ENCODE measurements at regions not wholly inside any gene's neighbourhood (a gene's known extent, or its start where the extent isn't known, plus 50 kb on each side); places are given as distances from the start of the nearest gene placed in this dataset.
A peak's percentile ranks its signal among the peaks of the same experiment; 100 is the strongest.
"Not testable (repeated sequence)": the region's sequence is repeated elsewhere in the genome, so short reads cannot be mapped to it uniquely, and the experiment has no call there.

GRCh38 chr3:30473374-30474051, 132.9 kb upstream of the TGFBR2 start:
- no peak for TF ChIP-seq CTCF (IDR thresholded peaks at IDR 0.05; ENCODE audit: borderline replicate concordance, control extremely low read depth, extremely low read depth, insufficient read depth, missing control alignments)
- DNase-seq (ENCODE audit: low spot score) = no peak
- in situ Hi-C loops (cut with MboI; ENCODE audit: low sequenced_read_pairs, unreplicated experiment) = no loop called here

GRCh38 chr3:30474371-30474770, 132.0 kb upstream of the TGFBR2 start:
- in situ Hi-C loops (cut with MboI; ENCODE audit: low sequenced_read_pairs, unreplicated experiment) = no loop called here
- TF ChIP-seq CTCF (IDR thresholded peaks at IDR 0.05; ENCODE audit: borderline replicate concordance, control extremely low read depth, extremely low read depth, insufficient read depth, missing control alignments) = no peak
- DNase-seq (ENCODE audit: low spot score) = no peak

- in situ Hi-C loops (cut with MboI; ENCODE audit: low sequenced_read_pairs, unreplicated experiment) = no loop called here
- DNase-seq (ENCODE audit: low spot score) = peak; percentile 11
- TF ChIP-seq CTCF (IDR thresholded peaks at IDR 0.05; ENCODE audit: borderline replicate concordance, control extremely low read depth, extremely low read depth, insufficient read depth, missing control alignments) = no peak
Measured at GRCh38 chr3:30475038-30475808, 131.2 kb upstream of the TGFBR2 start.

GRCh38 chr3:30475809-30476178, 130.6 kb upstream of the TGFBR2 start:
- in situ Hi-C loops (cut with MboI; ENCODE audit: low sequenced_read_pairs, unreplicated experiment) = no loop called here
- DNase-seq (ENCODE audit: low spot score) = no peak
- TF ChIP-seq CTCF (IDR thresholded peaks at IDR 0.05; ENCODE audit: borderline replicate concordance, control extremely low read depth, extremely low read depth, insufficient read depth, missing control alignments) = no peak

- in situ Hi-C loops (cut with MboI; ENCODE audit: low sequenced_read_pairs, unreplicated experiment) = no loop called here
- DNase-seq (ENCODE audit: low spot score) = no peak
- TF ChIP-seq CTCF (IDR thresholded peaks at IDR 0.05; ENCODE audit: borderline replicate concordance, control extremely low read depth, extremely low read depth, insufficient read depth, missing control alignments) = no peak
Measured at GRCh38 chr3:30476368-30477084, 129.9 kb upstream of the TGFBR2 start.

- in situ Hi-C loops (cut with MboI; ENCODE audit: low sequenced_read_pairs, unreplicated experiment) = no loop called here
- no peak for DNase-seq (ENCODE audit: low spot score)
- no peak for TF ChIP-seq CTCF (IDR thresholded peaks at IDR 0.05; ENCODE audit: borderline replicate concordance, control extremely low read depth, extremely low read depth, insufficient read depth, missing control alignments)
Measured at GRCh38 chr3:30477149-30477921, 129.1 kb upstream of the TGFBR2 start.

GRCh38 chr3:30479737-30480136, 126.7 kb upstream of the TGFBR2 start:
- DNase-seq (ENCODE audit: low spot score); in situ Hi-C loops (cut with MboI; ENCODE audit: low sequenced_read_pairs, unreplicated experiment): not testable (repeated sequence)

- DNase-seq (ENCODE audit: low spot score); in situ Hi-C loops (cut with MboI; ENCODE audit: low sequenced_read_pairs, unreplicated experiment): not testable (repeated sequence)
Measured at GRCh38 chr3:30480156-30480555, 126.2 kb upstream of the TGFBR2 start.
